ENCODE measurements at regions not wholly inside any gene's neighbourhood (a gene's known extent, or its start where the extent isn't known, plus 50 kb on each side); places are given as distances from the start of the nearest gene placed in this dataset.
"Not testable (repeated sequence)": the region's sequence is repeated elsewhere in the genome, so short reads cannot be mapped to it uniquely, and the experiment has no call there.

DNA sequence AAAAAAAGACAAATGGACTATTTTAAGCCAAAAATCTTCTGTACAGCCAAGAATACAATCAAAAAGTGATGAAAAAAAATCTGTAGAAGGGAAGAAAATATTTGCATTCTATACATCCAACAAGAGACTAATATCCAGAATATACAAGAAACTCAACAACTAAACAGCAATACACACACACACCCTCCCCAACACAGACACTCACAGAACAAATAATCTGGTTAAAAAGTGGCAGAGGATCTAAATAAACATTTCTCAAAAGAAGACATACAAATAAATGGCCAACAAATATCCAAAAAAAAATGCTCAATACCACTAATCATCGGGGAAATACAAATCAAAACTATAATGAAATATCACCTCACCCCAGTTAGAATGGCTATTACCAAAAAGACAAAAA, 209.0 kb upstream of the ZNF385D start:
- no peak overlapping the region for H3K4me3 ChIP-seq (ENCODE audit: low read depth in 1 of 2, low read length in 2 of 2)
- peaks cover 2 to 6% of the 10 kb centered on the region in 2 donors for H3K9me3 ChIP-seq (ENCODE audit: control insufficient read depth in 1 of 2, low read length in 2 of 2)
- H3K27ac ChIP-seq (ENCODE audit: low read depth, low read length), result no peak overlapping the region

GRCh38 chr3:21962456-21962855, 211.4 kb upstream of the ZNF385D start:
- Histone ChIP-seq H3K9me3 (ENCODE audit: control insufficient read depth in 1 of 2, low read length in 2 of 2) (peaks cover 2 to 4% of the 10 kb centered on the region in 2 donors), H3K4me1 (ENCODE audit: control insufficient read depth in 1 of 2, insufficient read depth in 2 of 2, low read length in 2 of 2) (no peaks in the 10 kb centered on the region), H3K9ac (ENCODE audit: low read depth in 1 of 2, low read length in 2 of 2) (no peak overlapping the region), H3K36me3 (ENCODE audit: control insufficient read depth in 1 of 2, insufficient read depth in 2 of 2, low read length in 2 of 2) (no peaks in the 10 kb centered on the region), H3K27ac (ENCODE audit: low read depth, low read length) (no peak overlapping the region), H3K4me3 (ENCODE audit: low read depth in 1 of 2, low read length in 2 of 2) (no peak overlapping the region), H3K27me3 (ENCODE audit: control insufficient read depth in 1 of 2, insufficient read depth in 2 of 2, low read length in 2 of 2) (no peaks in the 10 kb centered on the region)

More for the DNA sequence above, 209.0 kb upstream of the ZNF385D start:
- no peak overlapping the region for H3K9ac ChIP-seq (ENCODE audit: low read depth in 1 of 2, low read length in 2 of 2)
- H3K36me3 ChIP-seq (ENCODE audit: control insufficient read depth in 1 of 2, insufficient read depth in 2 of 2, low read length in 2 of 2), result no peaks in the 10 kb centered on the region
- no peaks in the 10 kb centered on the region for H3K27me3 ChIP-seq (ENCODE audit: control insufficient read depth in 1 of 2, insufficient read depth in 2 of 2, low read length in 2 of 2)
- H3K4me1 ChIP-seq (ENCODE audit: control insufficient read depth in 1 of 2, insufficient read depth in 2 of 2, low read length in 2 of 2), result no peaks in the 10 kb centered on the region

GRCh38 chr3:21966457-21966856, 215.4 kb upstream of the ZNF385D start:
- H3K4me3 ChIP-seq (ENCODE audit: low read depth in 1 of 2, low read length in 2 of 2); H3K4me1 ChIP-seq (ENCODE audit: control insufficient read depth in 1 of 2, insufficient read depth in 2 of 2, low read length in 2 of 2): not testable (repeated sequence)

GRCh38 chr3:21979706-21980105, 228.7 kb upstream of the ZNF385D start:
- no peak overlapping the region for H3K27ac ChIP-seq (ENCODE audit: low read depth, low read length)
- H3K36me3 ChIP-seq (ENCODE audit: control insufficient read depth in 1 of 2, insufficient read depth in 2 of 2, low read length in 2 of 2), result no peaks in the 10 kb centered on the region

More at GRCh38 chr3:21966457-21966856, 215.4 kb upstream of the ZNF385D start:
- H3K27me3 ChIP-seq (ENCODE audit: control insufficient read depth in 1 of 2, insufficient read depth in 2 of 2, low read length in 2 of 2); H3K36me3 ChIP-seq (ENCODE audit: control insufficient read depth in 1 of 2, insufficient read depth in 2 of 2, low read length in 2 of 2); H3K27ac ChIP-seq (ENCODE audit: low read depth, low read length); H3K9ac ChIP-seq (ENCODE audit: low read depth in 1 of 2, low read length in 2 of 2); H3K9me3 ChIP-seq (ENCODE audit: control insufficient read depth in 1 of 2, low read length in 2 of 2): not testable (repeated sequence)

DNA sequence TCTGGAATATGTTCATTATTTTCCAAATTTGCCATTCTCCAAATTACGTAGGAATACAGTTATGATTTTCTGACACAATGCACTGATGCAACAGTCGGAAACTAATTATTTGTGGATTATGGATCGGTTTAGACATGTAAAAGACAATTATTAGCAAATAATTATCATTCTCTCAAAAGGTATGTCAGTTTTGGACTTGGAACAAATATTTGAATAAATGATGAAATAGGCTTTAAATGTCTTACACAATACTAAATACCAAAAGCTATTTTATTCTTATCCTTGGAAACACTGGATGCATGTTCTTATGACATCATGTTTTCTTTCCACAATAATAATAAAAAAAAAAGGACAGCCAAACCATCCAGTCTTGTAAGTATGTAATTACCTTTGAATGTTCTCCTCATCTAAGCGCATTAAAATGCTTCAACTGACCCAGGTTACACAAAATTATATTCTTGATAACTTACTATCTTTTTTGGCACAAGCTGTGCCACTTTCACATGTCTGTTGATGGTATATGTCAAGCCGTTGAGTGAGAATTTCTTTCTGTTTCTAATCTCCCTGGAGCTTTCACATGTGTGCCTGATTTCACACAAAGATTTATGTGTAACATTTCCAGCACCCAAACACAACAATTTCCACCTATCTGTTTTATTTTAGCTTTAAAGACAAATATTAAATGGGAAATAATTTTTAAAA, 238.5 kb upstream of the ZNF385D start:
- Histone ChIP-seq H3K36me3 (ENCODE audit: control insufficient read depth in 1 of 2, insufficient read depth in 2 of 2, low read length in 2 of 2) (no peaks in the 10 kb centered on the region), H3K4me1 (ENCODE audit: control insufficient read depth in 1 of 2, insufficient read depth in 2 of 2, low read length in 2 of 2) (no peaks in the 10 kb centered on the region), H3K9ac (ENCODE audit: low read depth in 1 of 2, low read length in 2 of 2) (no peak overlapping the region), H3K4me3 (ENCODE audit: low read depth in 1 of 2, low read length in 2 of 2) (no peak overlapping the region), H3K9me3 (ENCODE audit: control insufficient read depth in 1 of 2, low read length in 2 of 2) (no peaks in the 10 kb centered on the region), H3K27me3 (ENCODE audit: control insufficient read depth in 1 of 2, insufficient read depth in 2 of 2, low read length in 2 of 2) (no peaks in the 10 kb centered on the region), H3K27ac (ENCODE audit: low read depth, low read length) (no peak overlapping the region)

More at GRCh38 chr3:21979706-21980105, 228.7 kb upstream of the ZNF385D start:
- H3K4me3 ChIP-seq (ENCODE audit: low read depth in 1 of 2, low read length in 2 of 2), result no peak overlapping the region
- no peaks in the 10 kb centered on the region for H3K4me1 ChIP-seq (ENCODE audit: control insufficient read depth in 1 of 2, insufficient read depth in 2 of 2, low read length in 2 of 2)
- H3K27me3 ChIP-seq (ENCODE audit: control insufficient read depth in 1 of 2, insufficient read depth in 2 of 2, low read length in 2 of 2), result no peaks in the 10 kb centered on the region
- H3K9me3 ChIP-seq (ENCODE audit: control insufficient read depth in 1 of 2, low read length in 2 of 2), result peaks cover 0 to 2% of the 10 kb centered on the region in 2 donors
- no peak overlapping the region for H3K9ac ChIP-seq (ENCODE audit: low read depth in 1 of 2, low read length in 2 of 2)

DNA sequence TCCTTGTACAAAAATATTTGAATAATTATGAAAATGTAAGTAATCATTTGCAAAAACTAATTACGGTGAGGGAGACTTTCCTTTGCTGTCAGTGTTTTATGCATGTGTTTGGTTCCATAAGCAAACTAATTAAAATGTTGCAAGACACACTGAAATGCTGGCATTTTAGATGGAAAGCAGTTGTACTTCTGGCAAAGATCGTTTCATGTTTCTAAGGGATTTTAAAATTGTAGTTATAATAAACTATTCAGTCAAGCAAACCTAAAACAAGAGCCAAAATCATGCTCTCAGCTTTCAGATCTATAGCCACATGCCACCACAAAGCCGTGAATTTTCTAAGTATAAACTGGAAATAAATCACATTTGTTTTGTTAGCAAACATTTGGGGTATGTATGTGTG, 240.1 kb upstream of the ZNF385D start:
- Histone ChIP-seq H3K9ac (ENCODE audit: low read depth in 1 of 2, low read length in 2 of 2) (no peak overlapping the region), H3K27me3 (ENCODE audit: control insufficient read depth in 1 of 2, insufficient read depth in 2 of 2, low read length in 2 of 2) (no peaks in the 10 kb centered on the region), H3K27ac (ENCODE audit: low read depth, low read length) (no peak overlapping the region), H3K36me3 (ENCODE audit: control insufficient read depth in 1 of 2, insufficient read depth in 2 of 2, low read length in 2 of 2) (no peaks in the 10 kb centered on the region), H3K4me3 (ENCODE audit: low read depth in 1 of 2, low read length in 2 of 2) (no peak overlapping the region), H3K9me3 (ENCODE audit: control insufficient read depth in 1 of 2, low read length in 2 of 2) (peaks cover 3 to 8% of the 10 kb centered on the region in 2 donors), H3K4me1 (ENCODE audit: control insufficient read depth in 1 of 2, insufficient read depth in 2 of 2, low read length in 2 of 2) (no peaks in the 10 kb centered on the region)

DNA sequence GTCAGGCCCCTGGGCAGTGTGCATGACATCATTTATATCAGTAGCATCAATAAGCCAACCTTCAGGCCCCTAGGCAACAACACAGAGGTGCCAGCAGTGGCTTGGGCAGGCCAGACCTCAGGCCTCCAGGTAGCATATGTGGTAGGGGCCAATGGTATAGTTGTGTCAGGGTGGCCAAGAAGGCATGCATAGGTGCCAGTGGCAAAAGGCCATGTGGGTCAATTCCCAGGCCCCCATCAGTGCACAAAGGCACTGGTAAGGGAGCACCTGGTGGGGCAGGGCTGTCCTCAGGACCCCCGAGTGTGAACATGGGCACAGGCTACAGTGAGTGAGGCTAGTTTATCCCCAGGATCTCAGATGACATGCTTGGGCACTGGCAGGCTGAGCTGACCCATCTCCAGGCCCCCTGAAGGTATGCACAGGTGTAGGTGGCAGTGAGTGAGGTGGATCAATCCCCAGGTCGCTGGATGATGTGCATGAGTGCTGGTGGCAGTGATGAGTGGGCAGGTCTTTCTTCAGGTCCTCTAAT, 244.1 kb upstream of the ZNF385D start:
- Histone ChIP-seq H3K9ac (ENCODE audit: low read depth in 1 of 2, low read length in 2 of 2) (no peak overlapping the region), H3K4me3 (ENCODE audit: low read depth in 1 of 2, low read length in 2 of 2) (no peak overlapping the region), H3K36me3 (ENCODE audit: control insufficient read depth in 1 of 2, insufficient read depth in 2 of 2, low read length in 2 of 2) (no peaks in the 10 kb centered on the region), H3K27ac (ENCODE audit: low read depth, low read length) (no peak overlapping the region), H3K9me3 (ENCODE audit: control insufficient read depth in 1 of 2, low read length in 2 of 2) (peaks cover 3 to 16% of the 10 kb centered on the region in 2 donors), H3K4me1 (ENCODE audit: control insufficient read depth in 1 of 2, insufficient read depth in 2 of 2, low read length in 2 of 2) (no peaks in the 10 kb centered on the region), H3K27me3 (ENCODE audit: control insufficient read depth in 1 of 2, insufficient read depth in 2 of 2, low read length in 2 of 2) (no peaks in the 10 kb centered on the region)

DNA sequence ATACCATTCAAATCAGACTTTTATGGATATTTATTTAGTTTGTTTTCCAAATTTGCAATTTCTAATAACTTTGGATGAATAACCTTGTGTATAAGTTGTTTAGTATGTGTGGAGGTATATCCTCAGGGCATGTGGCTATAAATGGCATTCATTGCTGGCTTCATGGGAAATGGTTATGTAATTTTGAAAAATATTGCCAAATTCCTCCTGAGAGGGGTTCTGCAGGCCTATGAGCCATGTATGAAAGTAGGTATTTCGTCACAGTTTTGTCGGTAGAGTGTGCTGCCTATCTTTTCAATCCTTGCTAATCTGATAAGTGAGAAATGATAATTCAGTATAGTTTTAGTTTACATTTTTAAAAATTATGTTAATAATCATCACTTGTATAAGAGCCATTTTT, 256.4 kb upstream of the ZNF385D start:
- Histone ChIP-seq H3K27ac (ENCODE audit: low read depth, low read length) (no peak overlapping the region), H3K27me3 (ENCODE audit: control insufficient read depth in 1 of 2, insufficient read depth in 2 of 2, low read length in 2 of 2) (no peaks in the 10 kb centered on the region), H3K9ac (ENCODE audit: low read depth in 1 of 2, low read length in 2 of 2) (no peak overlapping the region), H3K9me3 (ENCODE audit: control insufficient read depth in 1 of 2, low read length in 2 of 2) (no peaks in the 10 kb centered on the region), H3K4me1 (ENCODE audit: control insufficient read depth in 1 of 2, insufficient read depth in 2 of 2, low read length in 2 of 2) (no peaks in the 10 kb centered on the region), H3K4me3 (ENCODE audit: low read depth in 1 of 2, low read length in 2 of 2) (no peak overlapping the region), H3K36me3 (ENCODE audit: control insufficient read depth in 1 of 2, insufficient read depth in 2 of 2, low read length in 2 of 2) (no peaks in the 10 kb centered on the region)

DNA sequence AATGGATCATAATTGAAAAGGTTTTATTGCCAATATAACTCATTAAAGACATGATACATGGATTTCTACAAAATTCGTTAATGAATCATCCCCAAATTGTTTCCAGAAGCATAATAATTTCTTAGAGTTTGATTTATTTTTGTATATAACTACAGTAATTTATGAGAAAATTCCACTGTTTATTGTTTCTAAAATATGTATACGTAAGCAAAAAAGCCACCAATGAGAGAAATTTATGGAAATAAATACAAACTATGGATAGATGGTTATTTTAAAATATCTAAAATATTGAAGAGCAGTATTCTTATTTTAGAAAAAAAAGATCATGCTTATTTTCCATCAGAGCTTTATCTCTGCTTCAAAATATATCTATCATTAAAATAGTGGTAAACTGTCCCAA, 260.0 kb upstream of the ZNF385D start:
- no peak overlapping the region for H3K4me3 ChIP-seq (ENCODE audit: low read depth in 1 of 2, low read length in 2 of 2)
- no peak overlapping the region for H3K27ac ChIP-seq (ENCODE audit: low read depth, low read length)
- no peaks in the 10 kb centered on the region for H3K9me3 ChIP-seq (ENCODE audit: control insufficient read depth in 1 of 2, low read length in 2 of 2)
- H3K4me1 ChIP-seq (ENCODE audit: control insufficient read depth in 1 of 2, insufficient read depth in 2 of 2, low read length in 2 of 2), result no peaks in the 10 kb centered on the region
- no peaks in the 10 kb centered on the region for H3K36me3 ChIP-seq (ENCODE audit: control insufficient read depth in 1 of 2, insufficient read depth in 2 of 2, low read length in 2 of 2)
- H3K9ac ChIP-seq (ENCODE audit: low read depth in 1 of 2, low read length in 2 of 2), result no peak overlapping the region
- no peaks in the 10 kb centered on the region for H3K27me3 ChIP-seq (ENCODE audit: control insufficient read depth in 1 of 2, insufficient read depth in 2 of 2, low read length in 2 of 2)

DNA sequence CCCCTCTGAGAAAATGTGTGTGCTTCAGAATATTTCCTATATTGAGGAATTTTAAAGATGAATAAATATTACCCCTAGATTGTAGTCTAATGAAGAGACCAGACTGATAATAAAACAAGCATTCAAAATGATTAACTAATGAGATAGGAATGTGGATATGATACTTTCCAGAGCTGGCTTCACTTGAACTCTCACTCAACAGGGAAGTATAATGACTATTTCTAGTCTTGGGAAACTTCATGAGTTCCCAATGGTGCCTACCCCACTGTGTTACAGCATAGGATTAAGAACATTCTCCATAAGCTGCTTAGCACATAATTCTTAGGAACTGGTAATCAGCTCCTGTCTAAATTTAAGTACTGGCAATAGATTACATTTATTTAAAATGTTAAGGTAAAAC, 261.5 kb upstream of the ZNF385D start:
- no peaks in the 10 kb centered on the region for H3K4me1 ChIP-seq (ENCODE audit: control insufficient read depth in 1 of 2, insufficient read depth in 2 of 2, low read length in 2 of 2)
- no peaks in the 10 kb centered on the region for H3K36me3 ChIP-seq (ENCODE audit: control insufficient read depth in 1 of 2, insufficient read depth in 2 of 2, low read length in 2 of 2)
- H3K4me3 ChIP-seq (ENCODE audit: low read depth in 1 of 2, low read length in 2 of 2), result no peak overlapping the region
- H3K9me3 ChIP-seq (ENCODE audit: control insufficient read depth in 1 of 2, low read length in 2 of 2), result no peaks in the 10 kb centered on the region
- H3K27ac ChIP-seq (ENCODE audit: low read depth, low read length), result no peak overlapping the region
- no peaks in the 10 kb centered on the region for H3K27me3 ChIP-seq (ENCODE audit: control insufficient read depth in 1 of 2, insufficient read depth in 2 of 2, low read length in 2 of 2)
- H3K9ac ChIP-seq (ENCODE audit: low read depth in 1 of 2, low read length in 2 of 2), result no peak overlapping the region

Measured in duodenal mucosa (tissue), 2 donors.